ENCODE measurements at regions not wholly inside any gene's neighbourhood (a gene's known extent, or its start where the extent isn't known, plus 50 kb on each side); places are given as distances from the start of the nearest gene placed in this dataset.
"Not testable (repeated sequence)": the region's sequence is repeated elsewhere in the genome, so short reads cannot be mapped to it uniquely, and the experiment has no call there.

- no peak for DNase-seq
Measured at GRCh38 chr6:139987091-139987490, 612.6 kb upstream of the CITED2 start.

DNA sequence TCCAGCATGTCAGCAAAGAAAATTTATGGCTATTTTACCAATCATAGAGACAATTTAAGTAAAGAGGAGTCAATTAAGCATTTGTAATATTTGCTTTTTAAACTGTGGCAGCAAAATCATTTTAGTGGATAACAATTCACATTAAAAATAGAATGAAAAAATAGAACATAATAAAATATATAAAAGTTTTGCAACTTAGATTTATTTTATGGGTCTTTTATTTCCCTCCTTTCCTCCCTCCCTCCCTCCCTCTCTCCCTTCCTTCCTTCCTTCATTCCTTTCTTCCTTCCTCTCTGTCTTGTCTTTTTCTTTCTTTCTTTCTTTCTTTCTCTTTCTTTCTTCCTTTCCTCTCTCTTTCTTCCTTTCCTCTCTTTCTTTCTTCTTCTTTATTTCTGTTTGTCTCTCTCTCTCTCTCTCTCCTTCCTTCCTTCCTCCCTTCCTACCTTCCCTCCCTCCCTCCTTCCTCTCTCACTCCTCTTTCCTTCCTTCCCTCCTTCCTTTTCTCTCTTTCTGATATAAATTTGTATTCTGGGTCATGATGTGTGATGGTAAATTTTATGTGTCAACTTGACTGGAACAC, 610.9 kb upstream of the CITED2 start:
- DNase-seq = no peak

- DNase-seq = no peak
Measured at GRCh38 chr6:139984317-139984716, 609.9 kb upstream of the CITED2 start.

- no peak for DNase-seq
Measured at GRCh38 chr6:139983555-139984276, 609.3 kb upstream of the CITED2 start.

DNA sequence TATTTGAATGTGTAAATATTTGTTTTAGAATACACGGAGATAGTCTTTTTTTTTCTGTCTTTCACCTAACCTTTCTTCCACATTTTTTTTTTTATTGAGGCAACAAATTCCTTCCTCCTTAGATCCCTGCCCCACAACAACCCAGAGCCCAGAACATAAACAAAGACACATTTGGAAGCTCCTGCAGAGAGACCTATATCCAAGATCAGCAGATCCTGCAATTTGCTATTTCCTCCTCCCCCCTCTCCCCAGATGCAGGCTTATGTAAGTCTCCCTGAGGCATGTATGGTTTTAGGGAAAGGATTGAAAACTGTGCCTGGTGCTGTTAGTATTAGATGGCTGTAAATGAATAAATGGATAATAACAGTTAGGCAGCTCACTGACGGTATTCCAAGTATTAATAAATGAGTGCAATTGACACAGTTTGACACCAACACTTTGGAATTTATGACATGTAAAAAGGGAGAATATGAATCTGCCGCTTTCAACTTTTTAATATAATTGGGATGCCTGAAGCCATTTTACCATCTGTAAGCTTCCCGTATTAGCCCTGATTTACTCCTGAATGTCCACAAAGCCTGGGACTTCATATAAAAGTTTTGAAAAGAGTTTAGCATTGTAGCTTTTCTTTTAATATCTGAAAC, 608.3 kb upstream of the CITED2 start:
- no peak for DNase-seq

DNA sequence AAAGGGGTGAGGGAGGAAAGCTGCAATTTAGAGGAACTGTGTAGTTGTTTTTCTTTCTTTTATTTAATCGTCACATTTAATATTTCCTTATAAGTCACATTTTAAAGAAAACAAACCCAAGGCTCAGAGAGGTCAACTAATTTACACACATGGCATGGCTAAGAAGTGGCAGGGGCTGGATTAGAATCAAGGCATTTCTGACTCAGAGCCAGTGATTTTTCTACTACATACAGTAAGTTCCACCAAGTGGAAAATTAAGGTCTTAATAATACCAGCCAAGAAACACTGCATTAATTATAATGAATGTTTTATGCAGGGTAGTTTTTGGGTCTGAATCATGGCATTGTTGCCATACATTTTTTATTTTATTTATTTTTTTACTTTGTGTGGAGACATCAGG, 607.7 kb upstream of the CITED2 start:
- no peak for DNase-seq

- no peak for DNase-seq
Measured at GRCh38 chr6:139981768-139982181, 607.3 kb upstream of the CITED2 start.

DNA sequence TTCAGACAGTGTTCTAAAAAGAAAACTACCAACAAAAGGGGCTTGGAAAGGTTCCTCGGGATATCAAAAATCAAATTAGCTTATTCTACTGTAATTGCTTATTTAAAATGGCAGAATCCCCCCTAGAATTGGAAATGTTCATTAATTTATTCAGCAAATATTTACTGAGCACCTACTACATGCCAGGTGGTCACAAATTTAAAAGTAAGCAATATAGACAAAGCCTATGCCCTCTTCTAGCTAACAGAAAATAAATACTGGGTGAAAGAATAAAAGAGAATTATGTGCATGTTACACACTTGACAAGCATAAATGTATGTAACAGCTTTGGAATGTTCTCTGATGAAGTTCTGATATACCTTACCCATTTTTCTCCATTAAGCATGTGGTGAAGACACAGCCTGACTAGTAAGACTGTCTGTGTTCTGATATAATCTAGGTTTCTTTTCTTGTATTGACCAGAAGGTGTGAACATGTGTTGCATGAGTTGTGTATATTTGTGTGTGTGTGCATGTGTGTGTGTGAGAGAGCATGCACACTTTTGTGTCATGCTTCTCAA, 606.7 kb upstream of the CITED2 start:
- DNase-seq = no peak

GRCh38 chr6:139980631-139981030, 606.2 kb upstream of the CITED2 start:
- not testable (repeated sequence) for DNase-seq

DNA sequence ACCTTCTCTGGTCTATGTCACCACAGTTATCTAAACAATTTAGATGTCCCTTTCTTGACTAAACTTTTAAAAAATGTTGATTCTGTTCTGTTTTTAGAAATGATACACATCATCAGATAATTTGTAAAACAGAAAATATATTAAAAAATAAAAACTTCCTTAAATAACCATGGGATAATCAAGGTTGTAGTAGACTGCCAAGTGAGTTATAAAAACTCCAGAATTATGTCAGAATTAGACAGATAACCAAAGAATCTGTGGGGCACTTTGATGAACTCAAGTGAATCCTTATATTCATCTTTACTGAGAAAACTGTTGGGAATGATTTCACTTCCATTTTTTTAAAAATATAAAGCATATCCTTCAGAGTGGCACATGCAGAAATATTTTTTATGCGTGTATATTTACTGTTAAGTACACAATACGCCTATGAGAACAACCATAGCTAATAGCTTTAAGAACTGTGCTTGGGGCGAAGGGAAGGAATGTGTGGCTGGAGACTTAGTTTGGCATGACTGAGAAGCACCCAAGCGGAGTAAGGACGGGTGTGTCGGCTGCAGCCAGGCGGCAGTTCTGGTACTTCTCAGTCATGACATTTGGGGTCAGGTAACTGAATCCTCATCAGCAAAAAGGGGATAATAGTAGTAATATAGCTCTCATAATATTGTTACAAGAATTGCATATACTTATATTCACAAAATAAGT, 604.7 kb upstream of the CITED2 start:
- DNase-seq = no peak

- no peak for DNase-seq
Measured at GRCh38 chr6:139977887-139978332, 603.5 kb upstream of the CITED2 start.

GRCh38 chr6:139973669-139974344, 599.4 kb upstream of the CITED2 start:
- no peak for DNase-seq

- DNase-seq = no peak
Measured at GRCh38 chr6:139972116-139972515, 597.7 kb upstream of the CITED2 start.

DNA sequence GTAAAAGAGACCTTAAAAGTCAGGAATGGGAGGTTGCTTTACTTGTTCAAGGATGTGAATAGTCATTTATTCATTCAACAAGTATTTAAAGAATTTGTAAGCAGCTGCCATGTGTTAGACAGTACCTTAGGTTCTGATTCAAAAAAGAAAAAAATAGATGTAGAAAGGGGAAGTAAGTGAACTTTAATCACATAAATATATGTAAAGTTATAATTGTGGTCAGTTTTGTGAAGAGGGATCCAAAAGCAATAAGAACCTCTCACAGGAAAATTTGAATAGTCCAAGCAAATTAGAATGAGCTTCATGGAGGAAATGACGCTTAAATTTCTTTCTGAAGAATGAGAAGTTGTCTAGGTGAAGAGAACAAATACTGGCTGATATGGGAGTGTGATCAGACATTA, 596.1 kb upstream of the CITED2 start:
- DNase-seq = no peak

DNA sequence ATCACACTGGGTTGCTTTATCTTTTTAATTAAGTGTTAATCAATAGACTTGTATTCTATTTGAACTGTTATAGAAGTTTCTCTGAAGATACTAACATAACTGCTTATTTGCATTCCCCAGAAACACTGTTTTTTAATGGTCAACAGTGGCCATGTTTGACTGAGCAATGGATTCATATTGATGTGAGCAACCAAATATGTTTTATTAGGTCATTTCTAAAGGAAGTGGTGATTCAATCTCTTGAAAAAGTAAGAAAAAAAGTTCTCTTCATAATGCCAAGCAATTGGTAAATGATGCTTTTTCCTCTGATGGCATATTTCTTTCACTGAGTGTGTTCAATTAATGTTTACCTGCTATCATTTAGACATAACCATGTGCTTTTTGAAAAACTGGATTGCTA, 593.0 kb upstream of the CITED2 start:
- no peak for DNase-seq

DNA sequence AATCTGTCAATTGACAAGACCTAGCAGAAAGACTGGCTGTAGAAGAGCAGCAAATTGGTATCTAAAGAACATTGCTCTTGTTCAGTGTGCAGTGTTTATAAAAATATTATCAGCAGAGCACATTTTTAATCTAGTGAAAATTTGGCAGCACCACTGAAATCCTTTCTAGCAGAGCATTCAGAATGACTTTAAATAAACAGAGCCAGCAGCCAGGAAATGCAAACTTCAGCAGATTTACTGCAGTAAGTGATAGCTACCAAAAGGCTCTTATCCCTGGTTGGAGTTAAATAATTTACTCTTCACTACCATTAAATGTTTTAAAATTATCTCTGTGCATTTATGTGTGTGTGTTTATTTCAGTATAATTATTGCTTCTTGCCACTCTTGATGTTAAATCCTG, 590.9 kb upstream of the CITED2 start:
- no peak for DNase-seq

DNA sequence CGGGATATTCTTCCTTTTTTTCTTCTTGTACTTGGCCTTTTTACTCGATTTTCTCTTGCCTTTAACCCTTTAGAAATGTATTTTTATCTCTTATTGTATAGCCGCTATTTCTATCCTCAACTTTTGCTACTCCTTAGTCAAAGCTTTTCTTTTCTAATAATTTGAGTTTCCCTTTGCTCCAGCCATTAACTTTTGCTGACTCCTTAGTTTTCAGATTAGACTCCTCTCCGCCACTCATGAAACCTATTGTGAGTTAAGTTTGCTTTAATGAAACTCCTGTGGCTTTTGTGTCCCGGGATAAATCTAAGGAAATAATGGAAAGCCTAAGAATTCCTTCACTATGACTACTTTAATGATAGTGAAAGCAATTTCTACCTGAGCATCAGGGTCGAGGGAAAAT, 590.3 kb upstream of the CITED2 start:
- DNase-seq = no peak

GRCh38 chr6:139962654-139963347, 588.4 kb upstream of the CITED2 start:
- DNase-seq = no peak

DNA sequence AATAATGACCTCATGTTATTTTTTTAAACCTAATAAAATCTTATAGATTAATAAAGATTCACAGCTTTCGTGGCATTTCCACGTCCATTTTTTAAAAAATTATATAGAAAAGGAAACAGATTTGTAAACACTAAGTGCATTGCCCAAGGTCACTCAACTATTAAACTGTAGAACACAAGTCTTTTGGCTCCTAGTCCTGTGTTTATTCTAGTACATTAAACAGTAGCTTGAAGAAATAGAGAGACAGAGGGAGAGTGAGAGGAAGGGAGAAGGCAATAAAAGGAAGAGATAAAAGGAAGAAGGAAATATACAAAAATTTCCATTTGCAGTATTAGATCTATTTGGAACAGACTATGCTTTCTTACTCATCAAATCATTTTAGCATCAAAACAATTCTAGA, 586.7 kb upstream of the CITED2 start:
- no peak for DNase-seq

GRCh38 chr6:139960671-139961070, 586.2 kb upstream of the CITED2 start:
- no peak for DNase-seq

- no peak for DNase-seq
Measured at GRCh38 chr6:139955366-139956155, 581.1 kb upstream of the CITED2 start.

All from activated T-cell treated with anti-CD3 and anti-CD28 coated beads for 4 hours (primary cell).